ENCODE measurements at regions not wholly inside any gene's neighbourhood (a gene's known extent, or its start where the extent isn't known, plus 50 kb on each side); places are given as distances from the start of the nearest gene placed in this dataset.
A peak's percentile ranks its signal among the peaks of the same experiment; 100 is the strongest.

- H3K9ac ChIP-seq (ENCODE audit: low read length in 3 of 3) = peak overlapping the region in 1 of 3 donors; percentile 14
- H3K4me1 ChIP-seq (ENCODE audit: control insufficient read depth in 2 of 3, insufficient read depth in 2 of 3, low read depth in 1 of 3, low read length in 3 of 3) = peaks cover 0 to 4% (median 0%) of the 10 kb centered on the region in 3 donors
- peak overlapping the region in 2 of 3 donors; percentile 30 to 42 for H3K4me3 ChIP-seq (ENCODE audit: low read length in 3 of 3)
- H3K36me3 ChIP-seq (ENCODE audit: control insufficient read depth in 2 of 3, insufficient read depth in 3 of 3, low read length in 3 of 3) = no peaks in the 10 kb centered on the region
- H3K9me3 ChIP-seq (ENCODE audit: control insufficient read depth in 2 of 3, insufficient read depth in 1 of 3, low read length in 3 of 3) = no peaks in the 10 kb centered on the region
- TF ChIP-seq, protein P1, sequence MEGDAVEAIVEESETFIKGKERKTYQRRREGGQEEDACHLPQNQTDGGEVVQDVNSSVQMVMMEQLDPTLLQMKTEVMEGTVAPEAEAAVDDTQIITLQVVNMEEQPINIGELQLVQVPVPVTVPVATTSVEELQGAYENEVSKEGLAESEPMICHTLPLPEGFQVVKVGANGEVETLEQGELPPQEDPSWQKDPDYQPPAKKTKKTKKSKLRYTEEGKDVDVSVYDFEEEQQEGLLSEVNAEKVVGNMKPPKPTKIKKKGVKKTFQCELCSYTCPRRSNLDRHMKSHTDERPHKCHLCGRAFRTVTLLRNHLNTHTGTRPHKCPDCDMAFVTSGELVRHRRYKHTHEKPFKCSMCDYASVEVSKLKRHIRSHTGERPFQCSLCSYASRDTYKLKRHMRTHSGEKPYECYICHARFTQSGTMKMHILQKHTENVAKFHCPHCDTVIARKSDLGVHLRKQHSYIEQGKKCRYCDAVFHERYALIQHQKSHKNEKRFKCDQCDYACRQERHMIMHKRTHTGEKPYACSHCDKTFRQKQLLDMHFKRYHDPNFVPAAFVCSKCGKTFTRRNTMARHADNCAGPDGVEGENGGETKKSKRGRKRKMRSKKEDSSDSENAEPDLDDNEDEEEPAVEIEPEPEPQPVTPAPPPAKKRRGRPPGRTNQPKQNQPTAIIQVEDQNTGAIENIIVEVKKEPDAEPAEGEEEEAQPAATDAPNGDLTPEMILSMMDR (IDR thresholded peaks at IDR 0.05; ENCODE audit: borderline replicate concordance, extremely low read depth, insufficient read depth) = no peak
- intact Hi-C loops (cut with DNase I) = no loop called here
- no peak overlapping the region for H3K27ac ChIP-seq (ENCODE audit: low read depth in 2 of 2, low read length in 2 of 2)
- H3K27me3 ChIP-seq (ENCODE audit: control insufficient read depth, insufficient read depth, low read length) = no peaks in the 10 kb centered on the region
- FAIRE-seq = no peak
- no peak for DNase-seq
Observed at GRCh38 chr1:81700728-81701470, 99.8 kb upstream of the ADGRL2 start.

DNA sequence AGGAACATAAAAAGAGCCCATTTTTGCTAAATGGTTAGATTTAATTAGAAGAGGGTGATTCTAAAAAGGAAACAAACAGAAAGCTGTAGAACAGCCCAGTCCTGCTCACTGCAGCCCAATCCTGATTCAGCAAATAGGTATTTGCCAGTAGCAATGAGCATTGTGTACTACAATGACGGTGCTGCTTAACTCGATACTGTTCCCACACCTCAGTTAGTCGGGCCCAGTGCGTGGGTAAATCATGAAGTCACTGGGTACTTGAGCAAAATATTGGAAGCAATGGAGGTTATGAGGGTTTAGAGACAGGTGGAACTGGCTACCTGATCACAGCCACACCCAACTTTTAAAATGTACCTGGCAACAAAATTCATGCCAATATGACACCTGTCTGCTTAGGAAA is 101.5 kb upstream of the ADGRL2 start:
- FAIRE-seq = no peak
- no peaks in the 10 kb centered on the region for H3K36me3 ChIP-seq (ENCODE audit: control insufficient read depth in 2 of 3, insufficient read depth in 3 of 3, low read length in 3 of 3)

GRCh38 chr1:81695741-81696140 is 105.0 kb upstream of the ADGRL2 start:
- FAIRE-seq (no peak), DNase-seq (peak in 1 of 5 donors; percentile 56)
- no peaks in the 10 kb centered on the region for H3K36me3 ChIP-seq (ENCODE audit: control insufficient read depth in 2 of 3, insufficient read depth in 3 of 3, low read length in 3 of 3)
- no peak overlapping the region for H3K27ac ChIP-seq (ENCODE audit: low read depth in 2 of 2, low read length in 2 of 2)
- H3K9ac ChIP-seq (ENCODE audit: low read length in 3 of 3) = no peak overlapping the region
- no peaks in the 10 kb centered on the region for H3K9me3 ChIP-seq (ENCODE audit: control insufficient read depth in 2 of 3, insufficient read depth in 1 of 3, low read length in 3 of 3)
- H3K27me3 ChIP-seq (ENCODE audit: control insufficient read depth, insufficient read depth, low read length) = no peaks in the 10 kb centered on the region
- no peaks in the 10 kb centered on the region for H3K4me1 ChIP-seq (ENCODE audit: control insufficient read depth in 2 of 3, insufficient read depth in 2 of 3, low read depth in 1 of 3, low read length in 3 of 3)
- intact Hi-C loops (cut with DNase I) = no loop called here
- no peak overlapping the region for H3K4me3 ChIP-seq (ENCODE audit: low read length in 3 of 3)
- TF ChIP-seq, protein P1 (IDR thresholded peaks at IDR 0.05; ENCODE audit: borderline replicate concordance, extremely low read depth, insufficient read depth) = no peak

More for the DNA sequence above, 101.5 kb upstream of the ADGRL2 start:
- Histone ChIP-seq H3K9me3 (ENCODE audit: control insufficient read depth in 2 of 3, insufficient read depth in 1 of 3, low read length in 3 of 3) (no peaks in the 10 kb centered on the region), H3K27me3 (ENCODE audit: control insufficient read depth, insufficient read depth, low read length) (no peaks in the 10 kb centered on the region), H3K4me1 (ENCODE audit: control insufficient read depth in 2 of 3, insufficient read depth in 2 of 3, low read depth in 1 of 3, low read length in 3 of 3) (peaks cover 0 to 4% (median 0%) of the 10 kb centered on the region in 3 donors), H3K27ac (ENCODE audit: low read depth in 2 of 2, low read length in 2 of 2) (peak overlapping the region; percentile 15 to 33), H3K4me3 (ENCODE audit: low read length in 3 of 3) (peak overlapping the region in 1 of 3 donors; percentile 30), H3K9ac (ENCODE audit: low read length in 3 of 3) (peak overlapping the region in 1 of 3 donors; percentile 2)
- no peak for DNase-seq
- intact Hi-C loops (cut with DNase I) = no loop called here
- TF ChIP-seq, protein P1 (IDR thresholded peaks at IDR 0.05; ENCODE audit: borderline replicate concordance, extremely low read depth, insufficient read depth) = no peak

All from kidney (tissue), 13 donors.